NCI-H526 treated with DMSO at 0.1 percent for 48 hours (cell line): ENCODE measurements at regions not wholly inside any gene's neighbourhood (a gene's known extent, or its start where the extent isn't known, plus 50 kb on each side); places are given as distances from the start of the nearest gene placed in this dataset.
"Not testable (repeated sequence)": the region's sequence is repeated elsewhere in the genome, so short reads cannot be mapped to it uniquely, and the experiment has no call there.

Source experiments
- DNase-seq: peaks from one replicate; lab custom pipeline; 2025; lab: John Stamatoyannopoulos, UW

- DNase-seq = no peak
Measured at GRCh38 chr6:50463931-50464330, 249.4 kb upstream of the TFAP2D start.

DNA sequence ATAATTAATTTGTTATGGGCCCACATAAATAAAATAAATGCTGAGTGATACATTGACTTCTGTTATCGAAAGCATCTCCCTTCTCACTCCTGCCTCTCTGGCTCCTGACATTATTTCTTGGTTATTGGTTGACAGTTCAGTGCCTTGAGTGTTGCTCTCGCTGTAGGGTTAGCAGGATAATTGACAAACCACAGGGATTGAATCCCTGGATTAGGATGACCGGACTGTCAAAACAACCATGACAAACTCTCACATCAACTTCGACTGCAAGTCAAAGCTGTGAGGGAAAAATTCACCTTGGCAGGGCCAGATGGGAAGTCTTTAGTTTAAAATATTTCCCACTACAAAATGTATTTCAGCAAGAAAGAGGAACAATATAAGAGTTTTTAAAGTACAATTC is 245.4 kb upstream of the TFAP2D start:
- no peak for DNase-seq

DNA sequence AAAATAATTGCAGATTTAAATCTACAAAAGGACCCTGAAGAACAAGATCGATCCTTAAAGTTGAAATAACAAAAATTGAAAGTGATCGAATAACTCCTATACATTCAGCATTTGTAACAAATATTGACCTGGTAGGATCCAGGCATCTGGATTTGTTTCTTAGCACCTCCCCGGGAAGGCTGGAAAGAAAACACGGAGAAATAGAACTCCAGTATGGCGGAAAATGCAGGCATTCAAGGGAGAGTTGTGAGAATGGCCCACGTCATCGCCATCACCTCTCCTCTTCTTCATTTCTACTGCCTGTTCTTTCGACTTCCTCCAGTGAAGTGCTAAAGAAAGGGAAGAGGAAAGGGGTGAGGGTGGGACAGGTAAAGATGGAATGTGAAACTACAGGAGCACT is 242.3 kb upstream of the TFAP2D start:
- DNase-seq = no peak

- DNase-seq = no peak
Measured at GRCh38 chr6:50510361-50510760, 203.0 kb upstream of the TFAP2D start.

DNA sequence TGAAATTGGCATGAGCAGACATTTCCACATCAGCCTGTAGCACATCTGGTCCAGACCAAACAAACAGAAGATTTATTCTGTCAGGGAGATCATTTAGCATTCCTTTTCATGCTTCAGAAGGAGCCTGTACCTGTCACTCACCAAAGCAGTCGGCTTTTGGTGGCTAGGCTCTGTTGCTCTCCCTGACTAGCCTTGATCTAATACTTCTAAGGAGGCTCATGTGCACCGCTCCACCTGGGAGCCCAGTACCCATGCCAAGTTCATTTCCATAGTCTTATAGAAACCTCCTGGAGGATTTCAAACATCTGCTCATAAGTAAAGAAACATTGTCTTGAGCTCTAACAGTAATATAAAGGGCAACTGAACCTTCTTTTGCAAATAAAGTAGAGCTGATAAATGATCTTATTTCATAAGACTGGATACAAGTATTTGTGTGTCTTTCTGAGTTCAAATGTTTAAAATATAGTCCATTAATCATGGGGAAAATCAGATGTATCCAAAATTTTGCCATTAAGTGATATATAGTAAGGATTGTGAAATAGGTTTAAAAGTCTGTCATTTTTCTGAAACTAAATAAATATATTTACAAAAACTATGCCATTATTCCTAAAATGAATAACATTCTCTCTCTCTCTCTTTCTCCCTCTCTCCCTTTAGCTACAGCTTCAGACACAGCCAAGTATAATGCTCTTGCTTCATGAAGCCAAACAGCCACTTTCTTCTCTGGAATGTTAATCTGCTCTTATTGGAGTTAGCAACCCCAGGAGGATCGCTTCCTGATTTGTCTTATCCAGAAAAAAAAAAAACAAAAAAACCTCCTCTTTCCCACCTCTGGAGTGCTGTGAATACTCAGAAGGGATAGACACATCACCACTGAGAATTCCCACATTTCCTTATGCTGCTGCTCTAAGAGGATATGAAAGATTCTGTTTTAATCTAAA is 192.7 kb upstream of the TFAP2D start:
- DNase-seq = no peak

GRCh38 chr6:50524341-50524740 is 189.0 kb upstream of the TFAP2D start:
- peak; percentile 54 for DNase-seq

DNA sequence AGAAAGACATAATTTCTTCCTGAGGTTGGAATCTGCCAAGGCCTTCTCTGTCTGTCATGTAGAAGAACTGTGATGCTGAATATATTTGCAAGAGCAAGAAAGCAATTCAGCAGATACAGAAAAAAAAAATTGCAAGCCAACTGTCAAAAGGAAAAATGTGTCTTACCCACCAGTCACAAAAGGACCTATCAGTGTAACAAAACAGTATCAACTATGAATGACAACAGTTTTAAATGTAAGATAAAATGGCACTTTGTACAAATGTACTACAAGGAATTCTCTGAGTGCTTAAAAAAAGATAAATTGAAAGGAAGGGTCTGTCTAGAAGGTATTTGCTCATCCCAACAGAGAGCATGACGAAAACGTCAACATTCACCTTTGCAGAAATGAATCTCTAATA is 185.3 kb upstream of the TFAP2D start:
- DNase-seq = no peak

GRCh38 chr6:50539447-50539846 is 173.9 kb upstream of the TFAP2D start:
- no peak for DNase-seq

DNA sequence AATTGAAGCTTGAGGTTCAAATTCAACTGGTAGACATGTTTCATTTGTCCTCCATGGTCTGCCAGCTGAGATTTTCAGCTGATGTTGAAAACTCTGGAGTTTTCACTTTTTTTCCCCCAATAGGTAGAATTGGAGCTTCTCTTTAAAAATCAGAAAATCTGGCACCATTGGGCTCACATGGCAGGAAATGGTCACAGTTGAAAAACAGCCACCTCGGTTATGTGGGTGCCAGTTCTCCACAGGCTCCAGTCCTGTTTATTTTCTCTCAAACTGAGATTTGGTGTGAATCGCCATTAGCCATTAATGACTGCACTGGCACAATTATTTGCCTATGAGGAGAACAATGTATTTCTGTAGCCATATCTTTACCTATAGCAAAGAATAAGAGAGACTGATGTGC is 171.4 kb upstream of the TFAP2D start:
- no peak for DNase-seq

- DNase-seq = no peak
Measured at GRCh38 chr6:50543666-50544065, 169.7 kb upstream of the TFAP2D start.

DNA sequence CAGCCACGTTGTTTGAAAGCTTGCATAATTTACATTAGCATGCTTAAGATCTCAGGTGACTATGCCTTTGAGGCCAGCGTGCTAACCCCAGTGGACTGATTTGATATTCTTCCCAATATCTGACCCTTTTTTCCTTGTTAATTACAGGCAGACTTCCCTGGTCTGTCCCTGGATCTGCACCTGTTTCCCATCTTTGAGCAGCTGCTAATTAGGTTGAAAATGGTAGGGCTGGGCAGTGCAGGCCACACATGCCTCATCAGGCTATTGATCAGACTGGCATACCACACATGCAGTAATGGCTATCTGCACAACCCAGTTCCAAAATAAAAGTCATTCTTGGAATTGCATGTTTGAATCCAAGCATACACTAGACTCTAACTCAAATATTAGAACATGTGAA is 164.3 kb upstream of the TFAP2D start:
- DNase-seq = no peak

DNA sequence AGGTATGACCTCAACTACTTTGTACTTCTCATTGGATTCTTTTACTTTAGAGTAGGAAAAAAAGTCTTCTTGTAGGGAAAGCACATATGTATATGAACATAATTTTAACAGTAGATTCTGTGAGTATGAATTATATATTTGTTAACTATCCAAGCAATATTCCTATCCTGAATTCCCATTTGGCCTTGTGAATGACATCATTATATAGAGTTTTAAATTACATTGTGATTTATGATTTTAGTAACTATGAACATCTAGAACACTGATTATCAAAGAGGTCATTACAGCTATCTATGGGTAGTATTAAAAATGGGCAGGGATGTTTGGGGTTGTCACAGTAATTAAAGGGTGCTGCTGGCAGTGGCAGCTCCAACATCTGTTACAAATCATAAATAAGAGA is 163.9 kb upstream of the TFAP2D start:
- DNase-seq = no peak

DNA sequence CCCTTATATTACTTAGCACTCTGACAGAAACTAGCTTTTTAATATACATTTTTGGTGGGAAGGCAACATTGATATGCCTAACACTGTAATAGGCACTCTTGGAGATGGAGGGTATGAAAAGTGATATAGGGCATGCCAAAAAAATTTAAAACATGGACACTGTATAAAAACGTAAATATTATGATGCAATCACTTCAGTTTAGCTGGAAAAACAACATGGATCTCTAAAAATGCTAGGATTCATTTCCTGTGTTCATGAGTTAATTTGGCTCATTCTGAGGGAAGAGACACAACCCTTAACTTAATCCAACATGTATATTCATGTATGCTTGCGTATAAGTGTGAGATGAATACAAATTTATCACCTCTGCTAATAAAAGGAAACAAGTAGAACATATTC is 157.3 kb upstream of the TFAP2D start:
- DNase-seq = no peak

GRCh38 chr6:50565004-50565403 is 148.3 kb upstream of the TFAP2D start:
- no peak for DNase-seq

GRCh38 chr6:50571230-50571629 is 142.1 kb upstream of the TFAP2D start:
- DNase-seq = not testable (repeated sequence)

GRCh38 chr6:50585441-50586330 is 127.6 kb upstream of the TFAP2D start:
- DNase-seq = peak; percentile 12

- no peak for DNase-seq
Measured at GRCh38 chr6:50586331-50586675, 127.0 kb upstream of the TFAP2D start.

DNA sequence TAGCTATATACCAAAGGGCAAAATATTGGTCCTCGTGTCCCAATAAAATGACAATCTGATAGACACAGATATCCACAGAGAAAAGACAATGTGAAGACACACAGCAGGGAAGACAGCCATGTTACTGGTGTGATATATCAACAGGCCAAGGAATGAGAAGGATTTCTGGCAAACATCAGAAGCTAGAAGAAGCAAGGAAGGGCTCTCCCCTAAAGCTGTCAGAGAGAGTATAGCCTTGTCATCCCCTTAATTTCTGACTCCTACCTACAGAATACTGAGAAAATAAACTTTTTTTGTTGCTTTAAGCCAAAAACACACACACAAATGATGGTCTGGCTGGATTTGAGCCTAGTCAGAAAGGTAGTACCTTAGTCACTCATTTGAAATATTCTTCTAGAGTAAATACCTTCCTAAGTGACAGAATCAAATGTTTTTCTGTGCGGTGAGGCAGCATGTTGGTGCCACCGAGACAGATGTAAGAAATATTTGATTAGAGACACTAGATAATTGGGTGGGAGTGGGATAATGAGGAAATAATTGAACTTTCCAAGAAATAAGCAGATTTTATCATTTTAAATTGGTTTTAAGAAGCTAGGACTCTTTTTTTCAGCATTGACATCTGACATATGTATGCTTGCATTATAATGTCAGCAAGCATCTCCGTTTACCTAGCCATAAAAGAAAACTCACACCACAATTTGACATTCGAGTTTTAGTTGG is 123.4 kb upstream of the TFAP2D start:
- DNase-seq = no peak

DNA sequence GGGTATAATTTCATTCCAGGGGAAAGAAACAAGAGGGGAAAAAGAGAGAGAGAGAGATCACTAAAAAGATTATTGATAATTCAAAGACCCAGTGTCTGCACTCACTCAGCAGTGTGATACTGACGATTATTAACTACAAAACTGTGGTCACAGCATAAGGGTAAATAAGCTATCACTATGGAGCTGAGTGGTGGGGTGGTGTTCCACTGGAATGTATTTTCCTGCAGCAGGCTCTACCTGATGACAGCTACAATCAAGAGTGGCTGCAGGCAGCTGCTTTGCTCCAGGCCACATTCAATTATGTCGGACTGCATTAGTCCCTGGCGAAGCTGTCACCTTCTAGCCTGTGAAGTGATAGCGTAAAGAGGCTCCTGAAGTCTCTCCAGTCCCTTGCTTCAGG is 122.2 kb upstream of the TFAP2D start:
- DNase-seq = no peak

- peak; percentile 67 for DNase-seq
Measured at GRCh38 chr6:50600280-50600679, 113.0 kb upstream of the TFAP2D start.

DNA sequence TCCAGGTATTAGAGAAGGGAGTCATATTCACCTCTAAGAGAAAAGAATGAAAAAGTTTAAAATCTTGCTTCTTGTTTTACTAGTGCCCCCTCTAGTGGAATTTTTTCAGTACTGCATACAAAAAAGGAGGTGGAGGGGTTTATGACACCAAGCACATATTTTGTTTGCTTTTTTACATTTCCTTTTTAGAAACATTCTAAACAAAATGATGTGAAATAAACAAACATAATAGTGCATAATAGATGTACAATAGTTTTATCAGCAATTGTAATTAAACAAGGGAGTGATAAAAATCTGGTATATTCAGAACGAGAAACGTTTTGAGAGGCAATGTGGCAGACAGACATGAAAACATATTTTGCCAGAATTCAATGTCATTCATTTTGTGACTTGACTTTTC is 111.0 kb upstream of the TFAP2D start:
- DNase-seq = peak; percentile 41

GRCh38 chr6:50608421-50608820 is 104.9 kb upstream of the TFAP2D start:
- peak; percentile 50 for DNase-seq
